Muscle layer of duodenum (tissue), 2 donors: ENCODE measurements at regions not wholly inside any gene's neighbourhood (a gene's known extent, or its start where the extent isn't known, plus 50 kb on each side); places are given as distances from the start of the nearest gene placed in this dataset.
A peak's percentile ranks its signal among the peaks of the same experiment; 100 is the strongest.

Source experiments
- H3K27ac ChIP-seq: one replicate; pipeline ENCODE4 v1.7.0; 2013; ENCODE audit warnings: mild to moderate bottlenecking, low read length
- H3K27me3 ChIP-seq: one replicate; pipeline ENCODE4 v1.7.0; 2013; ENCODE audit warnings: low read depth, mild to moderate bottlenecking, control low read depth, low read length
- H3K36me3 ChIP-seq, 2 donors: one replicate each; pipeline ENCODE4 v1.7.0; 2013; ENCODE audit warnings: low read length in 2 of 2, control low read depth in 1 of 2, mild to moderate bottlenecking in 1 of 2; ENCODE audit not compliant: insufficient read depth in 2 of 2, control insufficient read depth in 1 of 2
- H3K4me1 ChIP-seq, 2 donors: one replicate each; pipeline ENCODE4 v1.7.0; 2013; ENCODE audit warnings: low read length in 2 of 2, mild to moderate bottlenecking in 2 of 2, control low read depth in 1 of 2, moderate library complexity in 1 of 2; ENCODE audit not compliant: insufficient read depth in 2 of 2, control insufficient read depth in 1 of 2
- H3K4me3 ChIP-seq, 2 donors: one replicate each; pipeline ENCODE4 v1.7.0; 2013; ENCODE audit warnings: low read length in 2 of 2, low read depth in 1 of 2, mild to moderate bottlenecking in 1 of 2
- H3K9me3 ChIP-seq, 2 donors: one replicate each; pipeline ENCODE4 v1.7.0; 2013; ENCODE audit warnings: low read length in 2 of 2, control low read depth in 1 of 2, mild to moderate bottlenecking in 1 of 2; ENCODE audit not compliant: control insufficient read depth in 1 of 2
- donor health status: healthy.

GRCh38 chr3:193832833-193833413 lies 239.9 kb downstream of the OPA1 start:
- no peaks in the 10 kb centered on the region for H3K27me3 ChIP-seq
- no peaks in the 10 kb centered on the region for H3K36me3 ChIP-seq
- H3K4me1 ChIP-seq: peaks cover 0 to 9% of the 10 kb centered on the region in 2 donors
- no peaks in the 10 kb centered on the region for H3K9me3 ChIP-seq
- H3K4me3 ChIP-seq: no peak overlapping the region
- no peak overlapping the region for H3K27ac ChIP-seq

GRCh38 chr3:193833592-193833991 lies 240.6 kb downstream of the OPA1 start:
- Histone ChIP-seq H3K9me3 (no peaks in the 10 kb centered on the region), H3K36me3 (no peaks in the 10 kb centered on the region), H3K4me1 (peaks cover 0 to 9% of the 10 kb centered on the region in 2 donors), H3K4me3 (no peak overlapping the region), H3K27me3 (no peaks in the 10 kb centered on the region), H3K27ac (no peak overlapping the region)

GRCh38 chr3:193835414-193835813 lies 242.4 kb downstream of the OPA1 start:
- H3K27ac ChIP-seq: no peak overlapping the region
- peaks cover 0 to 9% of the 10 kb centered on the region in 2 donors for H3K4me1 ChIP-seq
- H3K9me3 ChIP-seq: no peaks in the 10 kb centered on the region

GRCh38 chr3:193836511-193836910 lies 243.5 kb downstream of the OPA1 start:
- H3K27ac ChIP-seq: no peak overlapping the region

More at GRCh38 chr3:193835414-193835813, 242.4 kb downstream of the OPA1 start:
- H3K27me3 ChIP-seq: no peaks in the 10 kb centered on the region
- H3K36me3 ChIP-seq: no peaks in the 10 kb centered on the region
- no peak overlapping the region for H3K4me3 ChIP-seq

GRCh38 chr3:193836918-193837317 lies 243.9 kb downstream of the OPA1 start:
- H3K36me3 ChIP-seq: no peaks in the 10 kb centered on the region
- no peak overlapping the region for H3K27ac ChIP-seq
- no peaks in the 10 kb centered on the region for H3K9me3 ChIP-seq
- H3K27me3 ChIP-seq: no peaks in the 10 kb centered on the region
- H3K4me1 ChIP-seq: peaks cover 4 to 9% of the 10 kb centered on the region in 2 donors
- no peak overlapping the region for H3K4me3 ChIP-seq

More at GRCh38 chr3:193836511-193836910, 243.5 kb downstream of the OPA1 start:
- Histone ChIP-seq H3K9me3 (no peaks in the 10 kb centered on the region), H3K4me3 (no peak overlapping the region), H3K4me1 (peaks cover 4 to 9% of the 10 kb centered on the region in 2 donors), H3K36me3 (no peaks in the 10 kb centered on the region), H3K27me3 (no peaks in the 10 kb centered on the region)

GRCh38 chr3:193837347-193837827 lies 244.4 kb downstream of the OPA1 start:
- Histone ChIP-seq H3K27ac (no peak overlapping the region), H3K4me3 (no peak overlapping the region), H3K4me1 (peaks cover 4 to 9% of the 10 kb centered on the region in 2 donors), H3K27me3 (no peaks in the 10 kb centered on the region), H3K36me3 (no peaks in the 10 kb centered on the region), H3K9me3 (no peaks in the 10 kb centered on the region)

- no peaks in the 10 kb centered on the region for H3K27me3 ChIP-seq
- no peak overlapping the region for H3K27ac ChIP-seq
- no peaks in the 10 kb centered on the region for H3K9me3 ChIP-seq
- H3K4me3 ChIP-seq: no peak overlapping the region
- H3K4me1 ChIP-seq: peaks cover 0 to 9% of the 10 kb centered on the region in 2 donors
- H3K36me3 ChIP-seq: no peaks in the 10 kb centered on the region
Measured at GRCh38 chr3:193840111-193840641, 247.2 kb downstream of the OPA1 start.

- Histone ChIP-seq H3K27me3 (no peaks in the 10 kb centered on the region), H3K4me1 (peaks cover 0 to 9% of the 10 kb centered on the region in 2 donors), H3K4me3 (no peak overlapping the region), H3K27ac (no peak overlapping the region), H3K36me3 (no peaks in the 10 kb centered on the region), H3K9me3 (no peaks in the 10 kb centered on the region)
Measured at GRCh38 chr3:193841581-193841980, 248.6 kb downstream of the OPA1 start.

GRCh38 chr3:193842029-193842798 lies 249.2 kb downstream of the OPA1 start:
- H3K9me3 ChIP-seq: no peaks in the 10 kb centered on the region
- peaks cover 0 to 9% of the 10 kb centered on the region in 2 donors for H3K4me1 ChIP-seq
- no peak overlapping the region for H3K27ac ChIP-seq
- H3K4me3 ChIP-seq: peak overlapping the region in 1 of 2 donors; percentile 22
- no peaks in the 10 kb centered on the region for H3K36me3 ChIP-seq
- H3K27me3 ChIP-seq: no peaks in the 10 kb centered on the region

GRCh38 chr3:193842832-193843473 lies 249.9 kb downstream of the OPA1 start:
- peak overlapping the region; percentile 81 for H3K27ac ChIP-seq
- no peaks in the 10 kb centered on the region for H3K9me3 ChIP-seq
- peak overlapping the region in 1 of 2 donors; percentile 22 for H3K4me3 ChIP-seq

More at GRCh38 chr3:193842832-193843473, 249.9 kb downstream of the OPA1 start:
- no peaks in the 10 kb centered on the region for H3K27me3 ChIP-seq
- H3K4me1 ChIP-seq: peaks cover 0 to 9% of the 10 kb centered on the region in 2 donors
- H3K36me3 ChIP-seq: no peaks in the 10 kb centered on the region
